ENCODE measurements at regions not wholly inside any gene's neighbourhood (a gene's known extent, or its start where the extent isn't known, plus 50 kb on each side); places are given as distances from the start of the nearest gene placed in this dataset.

DNA sequence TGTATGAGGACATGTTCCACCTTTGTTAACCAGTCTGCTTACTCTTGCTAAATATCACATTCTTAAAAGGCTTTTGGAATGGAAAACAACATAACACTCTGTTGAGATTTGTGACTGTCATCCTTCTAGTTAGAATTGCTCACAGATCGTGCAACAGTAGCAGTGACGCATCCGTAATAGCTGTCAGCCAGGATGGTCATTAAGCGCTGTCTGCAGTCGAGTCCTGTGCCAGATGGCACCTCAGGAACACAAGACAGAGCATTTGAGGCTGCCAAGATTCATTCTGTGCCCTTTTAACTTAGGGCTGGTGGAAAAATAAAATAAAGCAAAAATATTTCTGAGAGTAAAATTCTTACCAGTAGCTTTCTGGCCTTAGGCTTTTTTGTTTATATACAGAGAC is 348.6 kb downstream of the ANKRD7 start:
- Histone ChIP-seq H2AFZ (ENCODE audit: control insufficient read depth, low read depth, low read length) (no peak overlapping the region), H3K9ac (ENCODE audit: control insufficient read depth, insufficient read depth, low read length) (no peak overlapping the region), H3K9me3 (replicated peaks; ENCODE audit: control insufficient read depth, insufficient read depth, low read length) (no peaks in the 10 kb centered on the region), H3K79me2 (ENCODE audit: control insufficient read depth, insufficient read depth, low read length) (no peaks in the 10 kb centered on the region), H3K36me3 (ENCODE audit: control insufficient read depth in 2 of 2, insufficient read depth in 2 of 2, low read length in 1 of 2) (no peaks in the 10 kb centered on the region), H3K4me2 (ENCODE audit: control insufficient read depth, insufficient read depth) (no peak overlapping the region), H3K4me1 (ENCODE audit: control insufficient read depth, insufficient read depth, low read length) (no peaks in the 10 kb centered on the region), H3K27me3 (replicated peaks in 1 of 2; ENCODE audit: control insufficient read depth in 2 of 2, insufficient read depth in 2 of 2, low read length in 1 of 2) (no peaks in the 10 kb centered on the region), H3K4me3 (no peak overlapping the region), H4K20me1 (ENCODE audit: control insufficient read depth, insufficient read depth) (no peaks in the 10 kb centered on the region), H3K27ac (ENCODE audit: control insufficient read depth, insufficient read depth) (no peak overlapping the region)
- SMC1A ChIA-PET (ENCODE audit: uncharacterized antibody, unreplicated experiment): no interaction called here
- DNase-seq (ENCODE audit: low read depth, low spot score) (no peak), FAIRE-seq (no peak), ATAC-seq (no peak; the same call in 2 of the 3 replicates)
- 57% methylated on average over 5 of the region's 5 CpGs for WGBS (ENCODE audit: insufficient coverage, insufficient replicate concordance, low lambda C conversion rate, missing lambda C conversion rate)
- POLR2A ChIA-PET: interaction anchor here (0.6 kb wide), 1 partner anchor 769 kb away, joined by 4 read pairs; no protein-coding TSS in a partner anchor
- TF ChIP-seq RBBP5 (conservative IDR thresholded peaks at IDR 0.05) (no peak), HDAC2 (IDR thresholded peaks at IDR 0.05) (no peak), SMARCA5 (IDR thresholded peaks at IDR 0.05) (no peak), SMAD5 (IDR thresholded peaks at IDR 0.05; ENCODE audit: low read depth) (no peak), MEF2B (IDR thresholded peaks at IDR 0.05; ENCODE audit: partially characterized antibody, poor library complexity, severe bottlenecking) (no peak), IRF4 (IDR thresholded peaks at IDR 0.05; ENCODE audit: low read depth, low read length) (no peak), ZNF384 (IDR thresholded peaks at IDR 0.05; ENCODE audit: borderline replicate concordance, low read depth, low read length) (no peak), SP1 (IDR thresholded peaks at IDR 0.05; ENCODE audit: low read depth, low read length) (no peak), HCFC1 (IDR thresholded peaks at IDR 0.05; ENCODE audit: low read length) (no peak), POLR2AphosphoS2 (IDR thresholded peaks at IDR 0.05; ENCODE audit: low read depth, low read length) (no peak), CBX3 (IDR thresholded peaks at IDR 0.05; ENCODE audit: borderline replicate concordance, low read depth) (no peak), BMI1 (IDR thresholded peaks at IDR 0.05; ENCODE audit: borderline replicate concordance) (no peak), MTA3 (IDR thresholded peaks at IDR 0.05; ENCODE audit: borderline replicate concordance, low read length) (no peak), NFXL1 (IDR thresholded peaks at IDR 0.05; ENCODE audit: borderline replicate concordance) (no peak), ZNF274 (IDR thresholded peaks at IDR 0.05; ENCODE audit: insufficient read depth, insufficient read length) (no peak), SREBF2 (IDR thresholded peaks at IDR 0.05; ENCODE audit: low read length) (no peak)
- TF ChIP-seq, protein P1, sequence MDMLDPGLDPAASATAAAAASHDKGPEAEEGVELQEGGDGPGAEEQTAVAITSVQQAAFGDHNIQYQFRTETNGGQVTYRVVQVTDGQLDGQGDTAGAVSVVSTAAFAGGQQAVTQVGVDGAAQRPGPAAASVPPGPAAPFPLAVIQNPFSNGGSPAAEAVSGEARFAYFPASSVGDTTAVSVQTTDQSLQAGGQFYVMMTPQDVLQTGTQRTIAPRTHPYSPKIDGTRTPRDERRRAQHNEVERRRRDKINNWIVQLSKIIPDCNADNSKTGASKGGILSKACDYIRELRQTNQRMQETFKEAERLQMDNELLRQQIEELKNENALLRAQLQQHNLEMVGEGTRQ (IDR thresholded peaks at IDR 0.05; ENCODE audit: borderline replicate concordance, low read depth, low read length): no peak
- TF ChIP-seq, protein P2, sequence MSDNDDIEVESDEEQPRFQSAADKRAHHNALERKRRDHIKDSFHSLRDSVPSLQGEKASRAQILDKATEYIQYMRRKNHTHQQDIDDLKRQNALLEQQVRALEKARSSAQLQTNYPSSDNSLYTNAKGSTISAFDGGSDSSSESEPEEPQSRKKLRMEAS (IDR thresholded peaks at IDR 0.05; ENCODE audit: low read depth, low read length): no peak
- TF ChIP-seq, protein P3, sequence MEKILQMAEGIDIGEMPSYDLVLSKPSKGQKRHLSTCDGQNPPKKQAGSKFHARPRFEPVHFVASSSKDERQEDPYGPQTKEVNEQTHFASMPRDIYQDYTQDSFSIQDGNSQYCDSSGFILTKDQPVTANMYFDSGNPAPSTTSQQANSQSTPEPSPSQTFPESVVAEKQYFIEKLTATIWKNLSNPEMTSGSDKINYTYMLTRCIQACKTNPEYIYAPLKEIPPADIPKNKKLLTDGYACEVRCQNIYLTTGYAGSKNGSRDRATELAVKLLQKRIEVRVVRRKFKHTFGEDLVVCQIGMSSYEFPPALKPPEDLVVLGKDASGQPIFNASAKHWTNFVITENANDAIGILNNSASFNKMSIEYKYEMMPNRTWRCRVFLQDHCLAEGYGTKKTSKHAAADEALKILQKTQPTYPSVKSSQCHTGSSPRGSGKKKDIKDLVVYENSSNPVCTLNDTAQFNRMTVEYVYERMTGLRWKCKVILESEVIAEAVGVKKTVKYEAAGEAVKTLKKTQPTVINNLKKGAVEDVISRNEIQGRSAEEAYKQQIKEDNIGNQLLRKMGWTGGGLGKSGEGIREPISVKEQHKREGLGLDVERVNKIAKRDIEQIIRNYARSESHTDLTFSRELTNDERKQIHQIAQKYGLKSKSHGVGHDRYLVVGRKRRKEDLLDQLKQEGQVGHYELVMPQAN (conservative IDR thresholded peaks at IDR 0.05): no peak
- in situ Hi-C loops (cut with MboI): no loop called here
- BruUV-seq (replicated peaks): no TSS peak
- CTCF ChIA-PET: no interaction called here
- intact Hi-C loops (cut with micrococcal nuclease; ENCODE audit: unreplicated experiment): no loop called here
- RAD21 ChIA-PET (ENCODE audit: unreplicated experiment): no interaction called here
